IPS-20b (cell line): ENCODE measurements at regions not wholly inside any gene's neighbourhood (a gene's known extent, or its start where the extent isn't known, plus 50 kb on each side); places are given as distances from the start of the nearest gene placed in this dataset.

ENCODE experiments used
- H3K27ac ChIP-seq: one replicate; pipeline ENCODE4 v1.5.1; 2013; ENCODE audit warnings: low read length
- H3K27me3 ChIP-seq: 2 replicates; pipeline ENCODE4 v1.6.1; 2013; ENCODE audit warnings: mild to moderate bottlenecking, low read length, inconsistent platforms; ENCODE audit not compliant: insufficient read depth
- H3K36me3 ChIP-seq: 2 replicates; pipeline ENCODE4 v1.6.1; 2013; ENCODE audit warnings: low read depth, mild to moderate bottlenecking, inconsistent platforms, low read length, moderate library complexity; ENCODE audit not compliant: insufficient read depth
- H3K4me1 ChIP-seq: 2 replicates; pipeline ENCODE4 v1.6.1; 2013; ENCODE audit warnings: mild to moderate bottlenecking, control low read depth, inconsistent platforms, low read length, moderate library complexity; ENCODE audit not compliant: insufficient read depth
- H3K4me3 ChIP-seq: 2 replicates; pipeline ENCODE4 v1.5.1; 2013; ENCODE audit warnings: mild to moderate bottlenecking, low read length, inconsistent platforms
- H3K9ac ChIP-seq: 2 replicates; pipeline ENCODE4 v1.6.1; 2013; ENCODE audit warnings: low read depth, mild to moderate bottlenecking, inconsistent platforms, low read length, moderate library complexity
- H3K9me3 ChIP-seq: 2 replicates; pipeline ENCODE4 v1.6.1; 2013; ENCODE audit warnings: mild to moderate bottlenecking, low read depth, low read length, inconsistent platforms; ENCODE audit not compliant: insufficient read depth

DNA sequence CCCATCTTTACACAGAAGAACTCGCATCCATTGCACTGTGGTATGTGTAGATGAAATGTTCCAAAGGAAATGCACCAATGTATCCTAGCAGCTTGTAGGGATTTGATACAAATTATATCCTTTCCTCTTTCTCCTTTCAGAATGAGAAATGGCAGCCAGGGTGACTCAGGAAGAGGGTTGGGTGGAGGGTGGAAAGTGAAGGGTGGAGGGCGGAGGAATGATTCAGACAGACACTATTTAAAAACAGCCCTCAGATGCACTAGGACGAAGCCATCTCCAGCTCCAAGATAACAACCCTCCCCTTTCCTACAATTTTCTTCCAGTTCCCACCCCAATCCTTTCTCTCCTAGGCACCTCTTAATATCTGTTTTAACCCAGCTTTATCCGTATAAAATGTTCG lies 96.2 kb upstream of the STK39 start:
- Histone ChIP-seq H3K36me3 (no peaks in the 10 kb centered on the region), H3K27me3 (no peaks in the 10 kb centered on the region), H3K9me3 (no peaks in the 10 kb centered on the region), H3K4me1 (peaks cover 14% of the 10 kb centered on the region), H3K27ac (no peak overlapping the region), H3K9ac (no peak overlapping the region), H3K4me3 (no peak overlapping the region)

DNA sequence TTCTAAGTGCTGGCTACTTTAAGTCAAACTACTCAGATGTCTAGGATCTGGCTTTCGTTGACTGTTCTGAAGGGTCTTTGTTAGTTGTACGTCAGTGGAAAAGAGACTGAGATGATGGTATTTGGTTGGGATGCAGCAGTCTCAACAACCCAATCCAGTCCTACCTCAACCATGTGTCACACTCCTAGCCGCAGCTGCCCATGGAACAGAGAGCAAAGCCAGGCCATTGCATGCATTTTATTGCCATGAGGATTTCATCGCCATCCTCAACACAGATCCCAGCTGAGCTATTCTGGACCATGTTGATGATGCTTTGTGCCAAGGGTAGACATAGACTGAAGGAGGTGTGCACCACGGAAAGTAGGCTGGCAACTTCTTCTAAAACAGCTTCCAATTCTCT lies 97.3 kb upstream of the STK39 start:
- no peak overlapping the region for H3K4me3 ChIP-seq

DNA sequence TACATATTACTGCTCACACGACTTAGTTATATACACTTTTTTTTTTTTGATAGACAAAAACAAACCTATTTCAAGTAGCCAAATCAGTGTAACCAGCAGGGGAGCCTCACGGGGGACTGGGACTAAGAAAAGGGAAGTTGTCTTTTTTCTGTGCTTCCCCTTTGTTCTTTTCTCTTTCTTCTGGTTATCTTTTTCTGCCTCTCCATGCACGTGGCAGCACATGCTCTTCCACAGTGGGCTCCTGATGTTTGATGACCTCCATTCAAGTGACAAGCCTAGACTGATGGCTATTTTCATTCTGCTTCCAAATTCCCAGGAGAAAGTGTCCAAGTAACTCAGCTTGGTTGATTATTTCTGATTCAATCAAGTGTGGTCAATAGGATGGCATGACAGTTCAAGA lies 98.2 kb upstream of the STK39 start:
- H3K9me3 ChIP-seq, result no peaks in the 10 kb centered on the region
- H3K27ac ChIP-seq, result no peak overlapping the region
- no peaks in the 10 kb centered on the region for H3K36me3 ChIP-seq
- peaks cover 5% of the 10 kb centered on the region; the same call in 1 of the 2 replicates for H3K4me1 ChIP-seq
- no peak overlapping the region for H3K9ac ChIP-seq
- no peaks in the 10 kb centered on the region for H3K27me3 ChIP-seq
- no peak overlapping the region for H3K4me3 ChIP-seq

More for the DNA sequence above, 97.3 kb upstream of the STK39 start:
- H3K9ac ChIP-seq, result no peak overlapping the region
- H3K4me1 ChIP-seq, result peaks cover 7% of the 10 kb centered on the region; the same call in 1 of the 2 replicates
- no peaks in the 10 kb centered on the region for H3K9me3 ChIP-seq
- H3K27ac ChIP-seq, result no peak overlapping the region
- H3K36me3 ChIP-seq, result no peaks in the 10 kb centered on the region
- H3K27me3 ChIP-seq, result no peaks in the 10 kb centered on the region

DNA sequence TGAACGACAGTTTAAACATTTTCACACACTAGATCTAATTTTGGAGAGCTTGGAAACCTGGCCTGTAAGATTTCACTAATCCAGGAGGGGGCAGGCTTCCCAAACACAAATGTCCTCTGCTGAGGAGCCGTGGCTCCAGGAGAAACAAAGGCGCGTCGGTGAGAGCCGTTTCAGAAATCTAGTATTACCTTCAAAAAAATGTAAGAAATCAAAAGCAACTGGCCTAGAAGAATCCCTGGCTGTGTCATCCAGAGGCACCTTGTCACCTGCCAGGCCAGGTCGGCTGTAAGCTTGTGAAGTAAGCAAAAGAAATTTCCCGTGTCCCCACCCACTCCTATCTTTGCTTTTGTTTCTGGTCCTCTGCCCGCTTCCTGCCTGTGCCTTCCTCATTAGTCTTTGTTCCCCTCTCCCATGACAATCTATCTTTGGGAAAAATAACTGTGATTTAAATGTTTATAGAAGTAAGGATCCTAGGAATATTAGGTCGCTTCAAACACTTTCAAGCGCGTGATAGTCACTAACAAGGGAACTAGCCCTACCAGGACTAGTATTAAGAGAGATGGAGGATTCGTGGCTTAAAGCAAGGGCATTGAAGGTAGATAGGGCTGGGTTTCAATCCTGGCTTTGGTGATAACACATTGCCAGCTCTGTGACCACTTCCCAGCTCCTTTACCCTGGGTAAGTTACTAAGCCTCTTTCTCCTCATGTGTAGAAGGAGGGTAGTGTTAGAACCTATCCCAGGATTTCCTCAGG lies 99.5 kb upstream of the STK39 start:
- H3K27ac ChIP-seq, result no peak overlapping the region
- no peaks in the 10 kb centered on the region for H3K27me3 ChIP-seq
- H3K4me1 ChIP-seq, result peaks cover 5% of the 10 kb centered on the region; the same call in 1 of the 2 replicates
- peak overlapping the region; percentile 84 for H3K9ac ChIP-seq
- H3K4me3 ChIP-seq, result peak overlapping the region; percentile 76
- no peaks in the 10 kb centered on the region for H3K9me3 ChIP-seq
- no peaks in the 10 kb centered on the region for H3K36me3 ChIP-seq

DNA sequence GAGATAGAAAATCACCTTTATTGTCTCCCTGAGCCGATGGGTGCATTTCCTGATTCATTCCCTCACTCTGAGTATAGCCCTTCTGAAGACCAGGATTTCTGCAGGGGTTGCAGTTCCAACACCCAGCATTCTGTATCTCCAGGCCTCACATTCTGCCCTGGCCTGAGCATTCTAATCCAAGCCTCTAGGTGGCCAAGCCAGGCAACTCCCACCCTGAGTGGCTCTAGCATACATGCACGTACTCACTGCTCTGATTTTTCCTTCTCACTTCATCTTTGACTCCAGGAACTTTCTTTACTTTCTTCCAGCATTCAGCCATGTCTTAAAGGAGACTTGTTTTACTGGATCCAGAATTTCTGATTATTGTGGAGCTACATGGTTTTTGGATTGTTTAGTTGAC lies 100.7 kb upstream of the STK39 start:
- no peaks in the 10 kb centered on the region for H3K36me3 ChIP-seq
- peaks cover 5% of the 10 kb centered on the region; the same call in 1 of the 2 replicates for H3K4me1 ChIP-seq
- H3K4me3 ChIP-seq, result no peak overlapping the region
- H3K9me3 ChIP-seq, result peaks cover 4% of the 10 kb centered on the region; the same call in 1 of the 2 replicates
- H3K9ac ChIP-seq, result no peak overlapping the region; the same call in 1 of the 2 replicates
- H3K27me3 ChIP-seq, result no peaks in the 10 kb centered on the region
- H3K27ac ChIP-seq, result no peak overlapping the region

DNA sequence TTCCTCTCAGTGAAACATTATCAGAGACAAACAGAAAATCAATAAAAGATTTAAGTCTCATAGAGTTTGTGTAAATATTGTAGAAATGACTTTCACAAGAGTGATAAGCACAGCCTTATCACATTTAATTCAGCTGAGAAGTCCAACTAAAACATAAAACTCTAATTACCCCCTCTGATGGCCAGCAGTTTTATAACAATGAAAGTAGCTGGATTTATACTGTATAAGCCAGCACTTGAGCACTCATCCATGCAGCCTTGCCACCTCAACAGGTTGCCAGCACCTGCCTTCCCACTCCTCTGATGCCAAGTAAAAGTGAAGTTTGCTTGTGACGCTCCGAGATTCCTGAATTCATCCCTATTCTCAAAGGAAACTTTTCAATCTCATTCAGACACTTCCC lies 103.0 kb upstream of the STK39 start:
- Histone ChIP-seq H3K27ac (no peak overlapping the region), H3K36me3 (no peaks in the 10 kb centered on the region), H3K27me3 (no peaks in the 10 kb centered on the region), H3K9me3 (peaks cover 10% of the 10 kb centered on the region; the same call in 1 of the 2 replicates), H3K4me3 (no peak overlapping the region), H3K4me1 (peaks cover 8% of the 10 kb centered on the region; the same call in 1 of the 2 replicates), H3K9ac (no peak overlapping the region)

DNA sequence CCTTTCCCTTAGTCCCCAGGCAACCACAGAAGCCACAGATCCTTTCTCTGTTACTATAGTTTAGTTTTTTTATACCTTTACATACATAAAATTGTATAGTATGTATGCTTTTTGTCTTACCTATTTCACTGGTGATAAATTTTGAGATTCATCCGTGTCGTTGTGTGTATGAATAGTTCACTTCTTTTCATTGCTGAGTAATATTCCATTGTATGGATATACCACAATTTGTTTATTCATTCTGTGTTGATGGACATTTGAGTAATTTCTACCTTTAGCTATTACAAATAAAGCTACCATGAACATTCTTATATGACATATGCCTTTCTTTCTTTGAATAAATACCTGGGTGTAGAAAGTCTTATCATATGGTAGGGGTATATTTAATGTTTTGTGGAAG lies 102.8 kb upstream of the CERS6 start:
- peaks cover 10% of the 10 kb centered on the region; the same call in 1 of the 2 replicates for H3K9me3 ChIP-seq
- no peak overlapping the region for H3K4me3 ChIP-seq
- H3K36me3 ChIP-seq, result no peaks in the 10 kb centered on the region
- no peaks in the 10 kb centered on the region for H3K27me3 ChIP-seq
- no peak overlapping the region for H3K27ac ChIP-seq
- peaks cover 10% of the 10 kb centered on the region; the same call in 1 of the 2 replicates for H3K4me1 ChIP-seq
- no peak overlapping the region for H3K9ac ChIP-seq

DNA sequence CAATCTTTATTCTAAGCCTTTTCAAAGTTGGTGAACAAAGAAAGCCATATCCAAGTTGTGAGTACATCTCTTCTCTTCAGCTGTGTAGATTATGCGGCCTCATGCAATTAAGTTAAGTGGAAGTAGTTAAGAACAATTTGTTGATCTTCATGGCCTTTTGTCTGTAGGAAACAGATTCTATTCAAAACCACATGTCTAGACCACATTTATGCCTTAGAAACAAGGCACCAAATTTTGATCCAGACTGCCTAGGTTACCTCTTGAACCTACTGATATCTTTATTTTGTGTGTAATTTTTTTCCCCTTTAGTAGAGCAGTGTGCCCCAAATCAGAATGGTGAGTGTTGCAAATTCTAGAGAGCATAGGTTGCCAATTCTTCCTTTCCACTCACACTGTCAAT lies 101.6 kb upstream of the CERS6 start:
- Histone ChIP-seq H3K4me3 (no peak overlapping the region), H3K36me3 (no peaks in the 10 kb centered on the region), H3K9me3 (peaks cover 10% of the 10 kb centered on the region; the same call in 1 of the 2 replicates), H3K9ac (no peak overlapping the region), H3K27me3 (no peaks in the 10 kb centered on the region), H3K27ac (no peak overlapping the region), H3K4me1 (peaks cover 10% of the 10 kb centered on the region; the same call in 1 of the 2 replicates)

DNA sequence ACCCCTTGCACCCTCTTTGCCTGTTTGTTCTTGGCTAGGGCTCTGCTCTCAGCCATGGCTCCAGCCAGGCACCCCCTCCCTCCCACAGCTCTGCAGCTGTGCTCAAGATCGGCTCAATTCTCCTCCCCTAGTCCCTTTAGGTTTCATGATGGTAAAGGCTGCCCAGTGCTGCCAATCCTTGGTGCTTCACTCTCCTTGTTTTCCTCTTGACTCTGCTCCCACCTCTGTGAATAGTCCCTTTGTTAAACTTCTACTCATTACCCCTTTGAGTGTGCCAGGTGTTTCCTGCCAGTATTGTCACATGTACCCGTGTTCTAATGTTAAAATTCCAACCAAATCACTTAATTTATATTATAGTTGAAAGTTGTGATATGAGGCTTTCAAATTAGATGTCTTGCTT lies 101.0 kb upstream of the CERS6 start:
- Histone ChIP-seq H3K27me3 (no peaks in the 10 kb centered on the region), H3K4me3 (no peak overlapping the region), H3K36me3 (no peaks in the 10 kb centered on the region), H3K9me3 (peaks cover 10% of the 10 kb centered on the region; the same call in 1 of the 2 replicates), H3K9ac (no peak overlapping the region; the same call in 1 of the 2 replicates), H3K4me1 (peaks cover 10% of the 10 kb centered on the region; the same call in 1 of the 2 replicates), H3K27ac (no peak overlapping the region)

DNA sequence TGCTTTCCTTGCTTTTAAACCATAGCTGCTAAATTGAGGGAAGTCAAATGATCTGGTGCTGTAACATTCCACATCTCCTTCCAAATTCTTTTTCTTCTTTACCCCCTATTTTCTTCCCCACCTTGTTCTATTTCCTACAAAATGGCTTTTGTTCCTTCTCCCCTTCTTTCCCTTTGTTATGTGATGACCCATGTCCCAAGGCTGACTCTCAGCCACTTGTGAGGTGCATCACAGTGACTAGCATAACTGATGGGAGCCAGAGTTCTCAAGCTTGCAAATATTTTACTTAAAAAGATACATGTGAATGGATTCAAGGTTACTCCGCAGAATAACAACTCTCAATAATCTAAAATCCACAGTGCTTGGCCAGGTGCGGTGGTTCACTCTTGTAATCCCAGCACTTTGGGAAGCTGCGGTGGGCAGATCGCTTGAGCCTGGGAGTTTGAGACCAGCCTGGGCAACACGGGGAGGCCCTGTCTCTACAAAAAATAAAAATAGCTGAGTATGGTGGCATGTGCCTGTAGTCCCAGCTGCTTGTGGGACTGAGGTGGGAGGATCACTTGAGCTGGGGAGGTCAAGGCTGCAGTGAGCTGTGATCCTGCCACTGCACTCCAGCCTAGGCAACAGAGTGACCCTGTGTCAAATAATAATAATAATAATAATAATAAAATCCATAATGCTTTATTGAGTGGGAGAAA lies 100.1 kb upstream of the CERS6 start:
- H3K9me3 ChIP-seq, result peaks cover 10% of the 10 kb centered on the region; the same call in 1 of the 2 replicates

DNA sequence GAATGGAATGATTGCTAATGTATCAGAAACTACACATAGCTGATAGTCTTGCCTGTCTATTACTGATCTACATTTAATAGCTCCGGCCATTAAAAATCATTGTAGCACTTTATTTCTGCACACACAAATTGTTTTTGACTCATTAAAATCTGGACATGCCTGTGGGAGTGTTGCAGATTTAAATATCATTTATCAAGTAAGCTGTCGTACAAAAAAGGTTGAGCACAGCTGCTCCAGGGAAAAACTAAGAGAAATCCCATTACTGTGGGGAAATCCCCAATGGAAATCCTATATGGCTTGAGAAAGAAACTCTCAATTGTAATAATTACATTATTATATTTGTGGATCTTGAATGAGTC lies 99.6 kb upstream of the CERS6 start:
- Histone ChIP-seq H3K27me3 (no peaks in the 10 kb centered on the region), H3K36me3 (no peaks in the 10 kb centered on the region), H3K27ac (no peak overlapping the region), H3K9me3 (peaks cover 10% of the 10 kb centered on the region; the same call in 1 of the 2 replicates), H3K4me1 (peaks cover 10% of the 10 kb centered on the region; the same call in 1 of the 2 replicates), H3K4me3 (no peak overlapping the region), H3K9ac (no peak overlapping the region)

More for the DNA sequence above, 100.1 kb upstream of the CERS6 start:
- H3K9ac ChIP-seq, result no peak overlapping the region; the same call in 1 of the 2 replicates
- no peak overlapping the region for H3K27ac ChIP-seq
- H3K4me3 ChIP-seq, result no peak overlapping the region
- H3K36me3 ChIP-seq, result no peaks in the 10 kb centered on the region
- H3K27me3 ChIP-seq, result no peaks in the 10 kb centered on the region
- H3K4me1 ChIP-seq, result peaks cover 10% of the 10 kb centered on the region; the same call in 1 of the 2 replicates
